ENCODE measurements at regions not wholly inside any gene's neighbourhood (a gene's known extent, or its start where the extent isn't known, plus 50 kb on each side); places are given as distances from the start of the nearest gene placed in this dataset.

DNA sequence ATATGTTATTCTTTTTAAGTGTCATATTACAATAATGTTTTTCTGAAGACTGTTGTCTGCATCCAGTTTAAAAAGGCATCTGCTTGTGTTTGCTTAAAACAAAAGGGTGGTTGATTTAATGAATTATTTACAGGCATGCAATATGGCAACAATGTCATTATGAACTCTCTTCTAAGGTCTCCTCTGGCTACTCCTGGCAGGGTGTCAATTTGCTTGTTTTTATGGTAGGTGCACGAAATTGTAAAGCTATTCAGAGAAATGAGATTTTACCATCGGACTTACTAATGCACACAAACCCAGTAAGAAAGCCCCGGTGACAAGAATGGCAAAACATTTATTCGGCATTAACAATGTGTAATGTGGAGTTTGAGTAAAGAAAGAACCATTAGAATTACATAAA lies 539.8 kb upstream of the ZNF608 start:
- no peaks in the 10 kb centered on the region for H3K4me1 Mint-ChIP-seq
- TF ChIP-seq, protein P1, sequence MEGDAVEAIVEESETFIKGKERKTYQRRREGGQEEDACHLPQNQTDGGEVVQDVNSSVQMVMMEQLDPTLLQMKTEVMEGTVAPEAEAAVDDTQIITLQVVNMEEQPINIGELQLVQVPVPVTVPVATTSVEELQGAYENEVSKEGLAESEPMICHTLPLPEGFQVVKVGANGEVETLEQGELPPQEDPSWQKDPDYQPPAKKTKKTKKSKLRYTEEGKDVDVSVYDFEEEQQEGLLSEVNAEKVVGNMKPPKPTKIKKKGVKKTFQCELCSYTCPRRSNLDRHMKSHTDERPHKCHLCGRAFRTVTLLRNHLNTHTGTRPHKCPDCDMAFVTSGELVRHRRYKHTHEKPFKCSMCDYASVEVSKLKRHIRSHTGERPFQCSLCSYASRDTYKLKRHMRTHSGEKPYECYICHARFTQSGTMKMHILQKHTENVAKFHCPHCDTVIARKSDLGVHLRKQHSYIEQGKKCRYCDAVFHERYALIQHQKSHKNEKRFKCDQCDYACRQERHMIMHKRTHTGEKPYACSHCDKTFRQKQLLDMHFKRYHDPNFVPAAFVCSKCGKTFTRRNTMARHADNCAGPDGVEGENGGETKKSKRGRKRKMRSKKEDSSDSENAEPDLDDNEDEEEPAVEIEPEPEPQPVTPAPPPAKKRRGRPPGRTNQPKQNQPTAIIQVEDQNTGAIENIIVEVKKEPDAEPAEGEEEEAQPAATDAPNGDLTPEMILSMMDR (IDR thresholded peaks at IDR 0.05), result no peak
- intact Hi-C loops (cut with micrococcal nuclease), result no loop called here
- H3K27me3 ChIP-seq (ENCODE audit: control insufficient read depth, insufficient read depth, low read length), result no peaks in the 10 kb centered on the region
- 86% methylated on average over 4 of the region's 4 CpGs for WGBS (ENCODE audit: insufficient coverage)
- no peaks in the 10 kb centered on the region for H3K36me3 Mint-ChIP-seq
- no peaks in the 10 kb centered on the region for H3K36me3 ChIP-seq (ENCODE audit: control insufficient read depth, insufficient read depth, low read length)
- no peak for DNase-seq
- no peak overlapping the region for H3K27ac ChIP-seq (ENCODE audit: low read length)
- H3K27me3 Mint-ChIP-seq (ENCODE audit: low read depth in 2 of 2), result no peaks in the 10 kb centered on the region
- no peak overlapping the region for H3K27ac Mint-ChIP-seq
- no peaks in the 10 kb centered on the region for H3K9me3 Mint-ChIP-seq
- no peak overlapping the region for H3K4me3 Mint-ChIP-seq
- no peaks in the 10 kb centered on the region for H3K4me1 ChIP-seq (ENCODE audit: control insufficient read depth, insufficient read depth, low read length)
- no peak for ATAC-seq
- no peaks in the 10 kb centered on the region for H3K9me3 ChIP-seq (ENCODE audit: control insufficient read depth, insufficient read depth, low read length)
- no peak overlapping the region for H3K4me3 ChIP-seq (ENCODE audit: low read length)

DNA sequence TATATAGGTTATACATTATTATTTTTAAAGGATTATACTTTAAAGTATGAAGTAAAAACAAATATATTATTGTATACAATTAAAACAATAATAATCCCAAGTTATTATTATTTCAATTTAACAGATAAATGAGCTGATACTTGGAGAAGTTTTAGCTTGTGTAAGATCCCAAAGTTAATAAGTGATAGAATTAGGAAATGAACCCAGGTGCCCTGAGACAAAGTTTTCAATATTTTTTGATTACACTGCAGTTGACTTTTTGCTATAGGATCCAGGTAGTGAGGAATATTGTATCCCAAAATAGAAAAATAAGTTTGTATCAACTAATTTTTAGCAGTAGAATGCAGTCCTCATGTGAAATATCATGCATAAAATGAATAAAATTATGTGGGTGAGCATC lies 543.2 kb upstream of the ZNF608 start:
- H3K9me3 Mint-ChIP-seq, result no peaks in the 10 kb centered on the region
- no peaks in the 10 kb centered on the region for H3K36me3 Mint-ChIP-seq
- no peak overlapping the region for H3K4me3 Mint-ChIP-seq
- no peak overlapping the region for H3K27ac Mint-ChIP-seq
- Histone ChIP-seq H3K9me3 (ENCODE audit: control insufficient read depth, insufficient read depth, low read length) (no peaks in the 10 kb centered on the region), H3K27me3 (ENCODE audit: control insufficient read depth, insufficient read depth, low read length) (no peaks in the 10 kb centered on the region), H3K4me1 (ENCODE audit: control insufficient read depth, insufficient read depth, low read length) (no peaks in the 10 kb centered on the region), H3K36me3 (ENCODE audit: control insufficient read depth, insufficient read depth, low read length) (no peaks in the 10 kb centered on the region), H3K4me3 (ENCODE audit: low read length) (no peak overlapping the region), H3K27ac (ENCODE audit: low read length) (no peak overlapping the region)
- H3K4me1 Mint-ChIP-seq, result peaks cover 0 to 6% of the 10 kb centered on the region in 2 donors
- H3K27me3 Mint-ChIP-seq (ENCODE audit: low read depth in 2 of 2), result no peaks in the 10 kb centered on the region
- intact Hi-C loops (cut with micrococcal nuclease), result no loop called here
- DNase-seq (no peak), ATAC-seq (no peak)
- TF ChIP-seq, protein P1 (IDR thresholded peaks at IDR 0.05), result no peak

DNA sequence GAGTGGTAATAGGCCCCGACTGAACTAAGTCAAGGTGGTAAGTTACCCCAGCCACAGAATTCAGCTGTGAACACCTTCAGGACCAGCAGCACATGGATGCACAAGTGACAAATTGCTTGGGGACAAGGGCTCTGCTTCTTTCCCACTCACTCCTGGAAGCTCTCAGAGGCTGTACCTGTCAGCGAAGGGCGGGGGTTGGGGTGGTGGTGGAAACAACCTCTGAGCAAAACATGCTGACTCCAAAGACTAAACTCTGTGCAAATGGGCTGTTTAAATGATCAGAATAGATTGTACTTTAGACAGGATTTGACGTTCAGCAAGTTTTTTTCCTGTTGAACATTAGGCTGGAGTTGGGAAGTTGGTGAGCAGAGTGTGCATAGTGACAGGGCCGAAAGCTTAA lies 544.5 kb upstream of the ZNF608 start:
- ATAC-seq, result no peak
- TF ChIP-seq, protein P1 (IDR thresholded peaks at IDR 0.05), result no peak
- H3K4me1 Mint-ChIP-seq, result peaks cover 0 to 6% of the 10 kb centered on the region in 2 donors

DNA sequence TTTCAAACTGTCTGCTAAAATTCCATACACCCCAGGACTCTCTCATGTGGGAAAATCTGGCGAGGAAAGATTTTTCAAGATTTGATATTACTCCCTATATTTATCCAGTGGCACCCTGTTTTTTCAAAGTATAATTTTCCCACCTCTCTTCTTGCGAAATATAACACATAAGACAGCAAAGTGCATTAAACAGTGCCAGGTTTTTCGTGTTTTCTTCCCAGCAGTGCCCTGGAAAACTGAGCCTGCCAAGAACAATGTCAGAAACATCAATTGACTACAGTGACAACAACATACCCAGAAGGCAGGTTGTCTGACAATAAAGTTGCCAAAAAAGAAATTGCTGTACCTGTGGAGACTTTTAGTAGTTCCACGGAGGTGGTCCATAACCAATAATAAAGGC lies 545.0 kb upstream of the ZNF608 start:
- Mint-ChIP-seq H3K4me3 (no peak overlapping the region), H3K27ac (no peak overlapping the region), H3K9me3 (no peaks in the 10 kb centered on the region), H3K4me1 (peaks cover 0 to 6% of the 10 kb centered on the region in 2 donors), H3K27me3 (ENCODE audit: low read depth in 2 of 2) (no peaks in the 10 kb centered on the region), H3K36me3 (no peaks in the 10 kb centered on the region)
- WGBS (ENCODE audit: insufficient coverage), result 93% methylated on average over 4 of the region's 4 CpGs
- no peaks in the 10 kb centered on the region for H3K36me3 ChIP-seq (ENCODE audit: control insufficient read depth, insufficient read depth, low read length)
- H3K27me3 ChIP-seq (ENCODE audit: control insufficient read depth, insufficient read depth, low read length), result no peaks in the 10 kb centered on the region
- DNase-seq, result no peak
- no peak overlapping the region for H3K27ac ChIP-seq (ENCODE audit: low read length)
- H3K9me3 ChIP-seq (ENCODE audit: control insufficient read depth, insufficient read depth, low read length), result no peaks in the 10 kb centered on the region
- TF ChIP-seq, protein P1 (IDR thresholded peaks at IDR 0.05), result no peak
- no peak overlapping the region for H3K4me3 ChIP-seq (ENCODE audit: low read length)
- intact Hi-C loops (cut with micrococcal nuclease), result no loop called here
- ATAC-seq, result no peak
- no peaks in the 10 kb centered on the region for H3K4me1 ChIP-seq (ENCODE audit: control insufficient read depth, insufficient read depth, low read length)

More for the DNA sequence above, 544.5 kb upstream of the ZNF608 start:
- H3K36me3 ChIP-seq (ENCODE audit: control insufficient read depth, insufficient read depth, low read length), result no peaks in the 10 kb centered on the region
- no peak overlapping the region for H3K4me3 ChIP-seq (ENCODE audit: low read length)
- H3K27me3 Mint-ChIP-seq (ENCODE audit: low read depth in 2 of 2), result no peaks in the 10 kb centered on the region
- no peaks in the 10 kb centered on the region for H3K4me1 ChIP-seq (ENCODE audit: control insufficient read depth, insufficient read depth, low read length)
- 78% methylated on average over 5 of the region's 5 CpGs for WGBS (ENCODE audit: insufficient coverage)
- H3K9me3 ChIP-seq (ENCODE audit: control insufficient read depth, insufficient read depth, low read length), result no peaks in the 10 kb centered on the region
- no peak overlapping the region for H3K27ac Mint-ChIP-seq
- H3K36me3 Mint-ChIP-seq, result no peaks in the 10 kb centered on the region
- no peaks in the 10 kb centered on the region for H3K9me3 Mint-ChIP-seq
- H3K27me3 ChIP-seq (ENCODE audit: control insufficient read depth, insufficient read depth, low read length), result no peaks in the 10 kb centered on the region
- no peak overlapping the region for H3K4me3 Mint-ChIP-seq
- no peak for DNase-seq
- no peak overlapping the region for H3K27ac ChIP-seq (ENCODE audit: low read length)
- intact Hi-C loops (cut with micrococcal nuclease), result no loop called here

Measured in natural killer cell (primary cell).